MM.1S (cell line): ENCODE measurements at regions not wholly inside any gene's neighbourhood (a gene's known extent, or its start where the extent isn't known, plus 50 kb on each side); places are given as distances from the start of the nearest gene placed in this dataset.

Experiments
- EZH2 ChIP-seq: fragments of 300-600 bp; sonication (generic); optimal IDR thresholded peaks from 2 replicates; pipeline ENCODE3; 2017; ENCODE audit warnings: low read depth, mild to moderate bottlenecking, antibody characterized with exemption, low read length, mixed read lengths
- TF ChIP-seq, protein P1 (sequence below): fragments of 300-600 bp; sonication (generic); IDR thresholded peaks from 2 replicates; pipeline ENCODE4 v1.5.1; 2016; ENCODE audit warnings: antibody characterized with exemption, low read length, mixed read lengths

DNA sequence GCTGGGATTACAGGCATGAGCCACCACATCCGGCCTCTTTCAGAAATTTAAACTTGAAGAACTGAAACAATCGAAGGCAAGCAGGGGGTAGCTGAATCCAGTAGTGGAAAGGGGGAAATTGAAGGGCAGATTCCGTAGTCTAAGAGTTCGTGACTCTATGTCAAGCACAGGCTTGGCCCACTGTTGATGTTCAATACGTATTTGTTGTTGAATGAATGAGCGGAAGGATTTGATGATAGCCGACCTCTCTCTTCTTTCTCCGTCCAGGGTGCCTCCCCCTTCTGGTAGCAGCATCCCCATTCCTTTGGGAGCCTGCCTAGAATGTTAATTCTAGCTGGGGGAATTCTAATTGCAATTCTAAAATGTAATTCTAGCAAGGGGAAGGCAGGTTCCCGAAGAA, 59.8 kb upstream of the MED13L start:
- TF ChIP-seq, protein P1, sequence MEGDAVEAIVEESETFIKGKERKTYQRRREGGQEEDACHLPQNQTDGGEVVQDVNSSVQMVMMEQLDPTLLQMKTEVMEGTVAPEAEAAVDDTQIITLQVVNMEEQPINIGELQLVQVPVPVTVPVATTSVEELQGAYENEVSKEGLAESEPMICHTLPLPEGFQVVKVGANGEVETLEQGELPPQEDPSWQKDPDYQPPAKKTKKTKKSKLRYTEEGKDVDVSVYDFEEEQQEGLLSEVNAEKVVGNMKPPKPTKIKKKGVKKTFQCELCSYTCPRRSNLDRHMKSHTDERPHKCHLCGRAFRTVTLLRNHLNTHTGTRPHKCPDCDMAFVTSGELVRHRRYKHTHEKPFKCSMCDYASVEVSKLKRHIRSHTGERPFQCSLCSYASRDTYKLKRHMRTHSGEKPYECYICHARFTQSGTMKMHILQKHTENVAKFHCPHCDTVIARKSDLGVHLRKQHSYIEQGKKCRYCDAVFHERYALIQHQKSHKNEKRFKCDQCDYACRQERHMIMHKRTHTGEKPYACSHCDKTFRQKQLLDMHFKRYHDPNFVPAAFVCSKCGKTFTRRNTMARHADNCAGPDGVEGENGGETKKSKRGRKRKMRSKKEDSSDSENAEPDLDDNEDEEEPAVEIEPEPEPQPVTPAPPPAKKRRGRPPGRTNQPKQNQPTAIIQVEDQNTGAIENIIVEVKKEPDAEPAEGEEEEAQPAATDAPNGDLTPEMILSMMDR: no peak
- TF ChIP-seq EZH2: no peak
